Gastrocnemius medialis (tissue), 4 donors: ENCODE measurements at regions not wholly inside any gene's neighbourhood (a gene's known extent, or its start where the extent isn't known, plus 50 kb on each side); places are given as distances from the start of the nearest gene placed in this dataset.
"Not testable (repeated sequence)": the region's sequence is repeated elsewhere in the genome, so short reads cannot be mapped to it uniquely, and the experiment has no call there.

ENCODE experiments used
- ATAC-seq, 2 donors: fragments of 150-250 bp; one replicate each; pipeline ENCODE4 v1.9.1; 2016
- DNase-seq, 2 donors: peaks; one replicate each; pipeline ENCODE4 v3.0.0-alpha.2; 2019
- H3K27ac ChIP-seq, 4 donors: fragments of 200-600 bp; sonication (generic); 1 replicate in 1 of 4; 2 replicates in 3 of 4; pipeline ENCODE4 v1.5.1; 2016 to 2018; ENCODE audit warnings: mild to moderate bottlenecking in 2 of 4, moderate library complexity in 1 of 4
- H3K27me3 ChIP-seq, 3 donors: fragments of 200-600 bp; sonication (generic) in 2 of 3; 1 replicate in 1 of 3; 2 replicates in 2 of 3; pipeline versions ENCODE4 v1.5.1 to v1.6.0; 2016 to 2019; ENCODE audit warnings: mild to moderate bottlenecking in 1 of 3, moderate library complexity in 1 of 3
- H3K36me3 ChIP-seq, 2 donors: fragments of 200-600 bp; sonication (generic) in 1 of 2; one replicate each; pipeline ENCODE4 v1.5.1; 2017 to 2018
- H3K4me1 ChIP-seq, 2 donors: fragments of 200-600 bp; sonication (generic) in 1 of 2; one replicate each; pipeline ENCODE4 v1.5.1; 2016 to 2017; ENCODE audit warnings: mild to moderate bottlenecking in 2 of 2
- H3K4me3 ChIP-seq, 4 donors: fragments of 200-600 bp; sonication (generic) in 3 of 4; 1 replicate in 1 of 4; 2 replicates in 3 of 4; pipeline ENCODE4 v1.5.1; 2016 to 2019; ENCODE audit warnings: mild to moderate bottlenecking in 2 of 4
- H3K9me3 ChIP-seq, 3 donors: fragments of 200-600 bp; sonication (generic) in 2 of 3; 1 replicate in 1 of 3; 2 replicates in 2 of 3; pipeline ENCODE4 v1.5.1; 2016 to 2019
- POLR2A ChIP-seq, 2 donors: fragments of 450-650 bp; IDR thresholded peaks; one replicate each; pipeline ENCODE4 v1.6.1; 2017; ENCODE audit warnings: antibody characterized with exemption in 2 of 2, mild to moderate bottlenecking in 2 of 2, moderate library complexity in 2 of 2
- in situ Hi-C, 4 donors: fragments of 200-750 bp; cut with MboI; loops; one replicate each; pipeline versions ENCODE4 v1.15.0 to v1.8.0; 2017; ENCODE audit warnings: low sequenced_read_pairs in 4 of 4
- intact Hi-C: fragments of 100-400 bp; cut with DNase I; formaldehyde crosslinking; loops from one replicate; pipeline ENCODE4 v1.15.1; 2023; ENCODE audit warnings: low total_unique reads
- TF ChIP-seq, protein P1 (sequence below), 5 experiments: fragments of 450-650 bp in 3 of 5; fragments of 200-600 bp in 2 of 5; sonication (generic) in 2 of 5; IDR thresholded peaks in 4 of 5; conservative IDR thresholded peaks in 1 of 5; 1 replicate in 4 of 5; 2 replicates in 1 of 5; pipeline ENCODE4 v1.5.1; 2016 to 2019; ENCODE audit warnings: antibody characterized with exemption in 5 of 5, mild to moderate bottlenecking in 3 of 5, moderate library complexity in 3 of 5

DNA sequence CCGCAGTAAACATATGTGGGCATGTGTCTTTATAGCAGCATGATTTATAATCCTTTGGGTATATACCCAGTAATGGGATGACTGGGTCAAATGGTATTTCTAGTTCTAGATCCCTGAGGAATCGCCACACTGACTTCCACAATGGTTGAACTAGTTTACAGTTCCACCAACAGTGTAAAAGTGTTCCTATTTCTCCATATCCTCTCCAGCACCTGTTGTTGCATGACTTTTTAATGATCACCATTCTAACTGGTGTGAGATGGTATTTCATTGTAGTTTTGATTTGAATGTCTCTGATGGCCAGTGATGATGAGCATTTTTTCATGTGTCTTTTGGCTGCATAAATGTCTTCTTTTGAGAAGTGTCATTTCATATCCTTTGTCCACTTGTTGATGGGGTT, 238.6 kb upstream of the ZNF337 start:
- intact Hi-C loops, in situ Hi-C loops, H3K36me3 ChIP-seq, ATAC-seq, H3K27ac ChIP-seq, H3K27me3 ChIP-seq, H3K4me1 ChIP-seq, DNase-seq, H3K9me3 ChIP-seq, H3K4me3 ChIP-seq: not testable (repeated sequence)

DNA sequence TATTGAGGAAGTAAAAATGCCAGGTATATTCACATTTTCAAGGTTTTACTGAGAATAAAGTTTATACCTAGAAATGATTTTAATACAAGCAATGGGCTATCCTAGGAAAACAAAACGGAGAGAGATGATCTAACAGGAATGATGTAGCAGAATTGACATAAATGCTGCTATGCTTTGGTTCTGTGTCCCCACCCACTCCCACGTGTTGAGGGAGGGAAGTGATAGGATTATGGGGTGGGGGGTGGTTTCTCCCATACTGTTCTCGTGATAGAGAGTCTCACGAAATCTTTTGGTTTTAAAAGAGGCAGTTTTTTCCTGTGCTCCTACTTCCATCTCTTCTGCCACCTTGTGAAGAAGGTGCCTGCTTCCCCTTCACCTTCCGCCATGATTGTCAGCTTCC, 236.2 kb upstream of the ZNF337 start:
- H3K4me1 ChIP-seq, ATAC-seq, intact Hi-C loops, in situ Hi-C loops, H3K9me3 ChIP-seq, H3K27me3 ChIP-seq, H3K27ac ChIP-seq, H3K36me3 ChIP-seq, DNase-seq, H3K4me3 ChIP-seq: not testable (repeated sequence)

DNA sequence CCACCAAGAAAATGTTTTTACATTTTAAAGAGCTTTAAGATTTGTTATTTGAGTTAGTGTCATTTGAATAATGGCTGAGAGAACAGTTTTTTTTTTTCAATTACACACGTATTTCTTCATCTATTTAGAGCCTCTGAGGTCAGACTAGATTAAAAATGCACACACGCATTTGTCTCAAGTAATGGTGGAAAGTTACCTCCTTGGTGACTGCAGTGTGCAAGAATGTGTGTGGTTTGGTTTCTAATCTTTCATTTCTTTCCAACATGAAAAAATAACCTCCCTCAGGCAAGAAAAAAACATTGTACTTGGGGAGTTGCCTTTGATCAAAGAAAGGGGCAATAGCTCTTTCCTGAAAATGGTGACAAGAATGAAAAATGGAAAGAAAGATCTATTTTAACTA, 235.5 kb upstream of the ZNF337 start:
- H3K4me1 ChIP-seq, H3K9me3 ChIP-seq, H3K27ac ChIP-seq, H3K4me3 ChIP-seq, H3K27me3 ChIP-seq, DNase-seq, ATAC-seq, intact Hi-C loops, H3K36me3 ChIP-seq, in situ Hi-C loops: not testable (repeated sequence)

DNA sequence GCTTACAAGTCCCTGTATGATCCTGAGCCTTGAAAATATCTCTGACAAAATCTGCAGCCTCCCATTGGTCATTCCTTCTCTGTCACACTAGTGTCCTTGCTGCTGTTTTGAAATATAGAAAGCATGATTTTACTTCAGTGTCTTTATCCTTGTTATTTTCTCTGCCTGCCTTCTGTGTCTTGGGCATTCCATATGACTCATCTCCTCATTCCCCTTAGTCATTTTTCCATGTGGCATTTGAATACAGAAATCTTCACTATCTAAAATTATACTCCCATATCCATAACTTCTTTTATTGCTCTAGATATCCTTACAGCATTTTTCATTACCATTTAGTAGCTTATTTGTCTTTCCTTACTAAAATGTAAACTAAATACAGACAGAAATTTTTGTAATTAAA, 205.7 kb upstream of the ZNF337 start:
- H3K27me3 ChIP-seq, in situ Hi-C loops, intact Hi-C loops, H3K36me3 ChIP-seq, H3K4me3 ChIP-seq, ATAC-seq, H3K9me3 ChIP-seq, H3K27ac ChIP-seq, DNase-seq, H3K4me1 ChIP-seq: not testable (repeated sequence)

DNA sequence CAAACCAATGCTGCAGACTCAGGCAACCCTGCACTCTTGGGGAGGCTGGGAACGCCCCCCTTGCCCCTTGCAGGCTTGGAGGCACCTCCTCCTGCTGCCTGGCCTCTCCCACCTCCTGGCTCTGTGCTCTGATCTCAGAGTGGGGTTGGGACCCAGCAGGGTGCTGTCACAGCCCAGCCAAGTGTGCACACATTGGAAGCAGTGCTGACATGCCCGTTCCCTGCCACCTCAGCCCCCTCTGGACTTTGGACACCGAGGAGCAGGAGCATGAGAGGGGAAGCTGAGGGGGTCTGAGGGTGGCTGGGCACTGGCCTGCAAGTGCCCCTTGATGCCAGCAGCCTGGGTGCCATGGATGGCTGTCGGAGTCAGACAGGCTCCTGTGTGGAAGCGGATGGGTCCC, 202.0 kb upstream of the ZNF337 start:
- intact Hi-C loops, DNase-seq, H3K27me3 ChIP-seq, H3K27ac ChIP-seq, ATAC-seq, H3K4me3 ChIP-seq, in situ Hi-C loops, H3K4me1 ChIP-seq, H3K36me3 ChIP-seq, H3K9me3 ChIP-seq: not testable (repeated sequence)

DNA sequence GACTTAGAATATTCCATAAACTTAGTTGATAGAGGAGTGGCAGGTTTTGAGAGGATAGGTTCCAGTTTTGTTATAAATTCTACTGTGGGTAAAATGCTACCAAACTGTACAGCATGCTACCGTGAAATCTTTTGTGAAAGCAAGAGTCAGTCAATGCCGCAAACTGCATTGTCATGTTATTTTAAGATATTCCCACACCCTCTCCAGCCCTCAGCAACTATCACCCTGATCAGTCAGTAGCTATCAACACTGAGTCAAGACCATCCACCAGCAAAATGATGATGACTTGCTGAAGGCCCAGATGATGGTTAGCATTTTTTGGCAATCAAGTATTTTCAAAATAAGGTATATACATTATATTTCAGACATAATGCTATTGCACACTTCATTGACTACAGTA, 182.4 kb upstream of the ZNF337 start:
- H3K9me3 ChIP-seq, H3K4me3 ChIP-seq, H3K36me3 ChIP-seq, intact Hi-C loops, H3K27me3 ChIP-seq, H3K4me1 ChIP-seq, in situ Hi-C loops, ATAC-seq, H3K27ac ChIP-seq, DNase-seq: not testable (repeated sequence)

DNA sequence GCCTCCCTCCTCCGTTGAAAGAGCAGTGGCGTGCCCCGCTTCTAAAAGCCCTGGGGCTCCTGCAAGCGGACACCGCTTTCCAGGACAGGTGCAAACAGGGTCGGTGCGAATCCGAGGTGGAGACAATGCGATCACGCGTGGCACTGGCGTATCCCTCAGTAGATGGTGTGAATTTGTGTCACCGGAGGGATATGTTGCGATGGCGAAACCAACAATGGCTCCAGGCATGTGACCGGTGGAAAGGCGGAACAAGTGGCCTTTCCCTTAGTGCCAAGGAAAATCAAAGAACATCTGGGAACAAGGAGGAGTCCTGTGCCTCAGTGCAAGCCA, 172.0 kb upstream of the ZNF337 start:
- Histone ChIP-seq H3K4me3 (peak overlapping the region; percentile 51 to 89 (median 66)), H3K4me1 (peaks cover 9 to 16% of the 10 kb centered on the region in 2 donors)
- not testable (repeated sequence) for H3K9me3 ChIP-seq, H3K27ac ChIP-seq, ATAC-seq, H3K27me3 ChIP-seq, DNase-seq, H3K36me3 ChIP-seq
- in situ Hi-C loops = loop anchor here in 3 of 4 donors (25.0 kb wide), 2 partner anchors 181 to 256 kb away; partner anchors contain the start of genes ZNF337 (in 3 of the 3) and NANP (in 2 of the 3)
- intact Hi-C loops = loop anchor here (5.0 kb wide), 1 partner anchor 246 kb away; the partner anchor contains the start of gene NANP

DNA sequence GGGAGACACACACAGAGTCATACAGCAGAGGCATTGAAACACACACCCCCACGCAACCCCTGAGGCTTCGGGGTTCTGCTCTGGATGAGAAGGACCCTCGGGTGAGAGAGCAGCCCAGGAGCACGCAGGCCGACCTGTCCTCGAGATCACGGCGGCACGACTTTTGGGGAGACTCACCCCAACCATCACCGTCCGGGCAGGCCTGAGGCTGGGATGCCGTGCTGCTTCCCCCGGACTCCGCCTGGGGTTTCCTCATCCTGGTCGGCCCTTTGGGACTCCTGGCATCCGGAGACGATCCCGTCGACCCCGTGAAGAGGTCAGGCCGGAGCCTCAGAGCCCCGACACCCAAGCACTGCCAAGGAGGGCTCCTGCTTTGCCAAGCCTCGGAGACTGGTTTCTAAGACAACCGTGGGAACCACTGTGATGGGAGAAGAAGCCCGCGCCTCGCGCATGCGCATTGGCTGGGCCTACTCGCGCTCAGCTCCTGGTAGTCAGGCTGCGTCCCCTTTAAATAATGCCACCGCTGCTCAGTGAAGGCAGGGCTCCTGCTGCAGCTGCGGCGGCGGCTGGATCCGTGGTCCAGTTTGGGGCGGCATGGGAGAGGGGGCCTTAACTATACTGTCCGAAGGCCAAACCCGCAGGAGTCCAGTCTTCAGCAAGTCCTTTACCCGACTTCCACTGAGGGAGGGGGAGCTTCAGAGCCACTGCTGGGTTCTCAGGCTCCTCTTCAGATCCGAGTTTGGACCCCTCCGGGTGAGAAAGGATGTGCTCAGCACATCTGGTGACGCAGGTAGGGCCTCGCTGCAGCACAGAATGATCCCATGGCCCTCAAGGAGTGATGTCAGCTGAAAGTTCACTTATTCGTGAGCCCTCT, 171.4 kb upstream of the ZNF337 start:
- Histone ChIP-seq H3K27me3 (no peaks in the 10 kb centered on the region), H3K9me3 (no peaks in the 10 kb centered on the region), H3K27ac (no peak overlapping the region), H3K4me1 (peaks cover 11 to 20% of the 10 kb centered on the region in 2 donors), H3K36me3 (no peaks in the 10 kb centered on the region), H3K4me3 (peak overlapping the region; percentile 51 to 89 (median 66))
- TF ChIP-seq, protein P1, sequence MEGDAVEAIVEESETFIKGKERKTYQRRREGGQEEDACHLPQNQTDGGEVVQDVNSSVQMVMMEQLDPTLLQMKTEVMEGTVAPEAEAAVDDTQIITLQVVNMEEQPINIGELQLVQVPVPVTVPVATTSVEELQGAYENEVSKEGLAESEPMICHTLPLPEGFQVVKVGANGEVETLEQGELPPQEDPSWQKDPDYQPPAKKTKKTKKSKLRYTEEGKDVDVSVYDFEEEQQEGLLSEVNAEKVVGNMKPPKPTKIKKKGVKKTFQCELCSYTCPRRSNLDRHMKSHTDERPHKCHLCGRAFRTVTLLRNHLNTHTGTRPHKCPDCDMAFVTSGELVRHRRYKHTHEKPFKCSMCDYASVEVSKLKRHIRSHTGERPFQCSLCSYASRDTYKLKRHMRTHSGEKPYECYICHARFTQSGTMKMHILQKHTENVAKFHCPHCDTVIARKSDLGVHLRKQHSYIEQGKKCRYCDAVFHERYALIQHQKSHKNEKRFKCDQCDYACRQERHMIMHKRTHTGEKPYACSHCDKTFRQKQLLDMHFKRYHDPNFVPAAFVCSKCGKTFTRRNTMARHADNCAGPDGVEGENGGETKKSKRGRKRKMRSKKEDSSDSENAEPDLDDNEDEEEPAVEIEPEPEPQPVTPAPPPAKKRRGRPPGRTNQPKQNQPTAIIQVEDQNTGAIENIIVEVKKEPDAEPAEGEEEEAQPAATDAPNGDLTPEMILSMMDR (IDR thresholded peaks at IDR 0.05 in 4 of 5, conservative IDR thresholded peaks at IDR 0.05 in 1 of 5) = no peak
- no peak for TF ChIP-seq POLR2A (IDR thresholded peaks at IDR 0.05)
- ATAC-seq (peak; percentile 80 to 86), DNase-seq (peak; percentile 50 to 74)
- in situ Hi-C loops = loop anchor here in 3 of 4 donors (25.0 kb wide), 2 partner anchors 181 to 256 kb away; partner anchors contain the start of genes ZNF337 (in 3 of the 3) and NANP (in 2 of the 3)
- intact Hi-C loops = loop anchor here (5.0 kb wide), 1 partner anchor 246 kb away; the partner anchor contains the start of gene NANP

DNA sequence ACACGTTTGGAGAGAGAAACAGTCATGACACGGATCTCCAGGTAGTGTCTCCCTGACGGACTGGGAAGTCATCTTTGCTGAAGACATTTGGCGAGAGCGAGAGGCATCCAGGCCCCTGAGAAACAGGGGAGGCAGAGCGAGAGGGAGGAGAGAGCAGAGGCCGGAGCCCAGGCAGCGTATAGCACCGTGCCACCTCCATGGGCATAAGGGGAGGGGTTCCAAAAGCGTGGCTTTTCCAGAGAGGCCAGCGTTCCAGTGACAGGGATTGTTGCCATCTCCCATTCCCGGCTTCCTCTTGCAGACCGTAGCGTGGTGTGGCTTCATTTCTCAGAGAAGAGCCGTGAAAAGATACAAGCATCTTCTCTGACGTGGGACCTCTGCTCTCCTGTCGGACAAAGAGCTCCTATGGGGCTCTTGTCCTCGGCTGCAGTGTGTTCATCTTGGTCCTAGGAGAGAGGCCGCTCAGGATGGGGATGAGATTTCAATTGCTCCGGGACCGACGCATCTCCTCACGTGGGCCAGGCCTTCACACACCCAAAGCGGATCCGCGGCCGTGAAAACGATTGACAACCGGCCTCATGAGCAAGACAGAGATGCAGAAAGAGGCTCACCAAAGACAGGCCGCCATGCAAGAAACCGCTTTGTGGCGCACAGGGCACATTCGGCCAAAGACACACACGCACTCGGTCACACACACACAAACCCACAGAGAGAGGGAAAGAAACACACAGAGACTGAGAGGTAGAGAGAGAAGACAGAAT, 170.5 kb upstream of the ZNF337 start:
- not testable (repeated sequence) for H3K27ac ChIP-seq
- in situ Hi-C loops = loop anchor here in 3 of 4 donors (25.0 kb wide), 2 partner anchors 180 to 255 kb away; partner anchors contain the start of genes ZNF337 (in 3 of the 3) and NANP (in 2 of the 3)

More for the DNA sequence above, 170.5 kb upstream of the ZNF337 start:
- intact Hi-C loops = loop anchor here (5.0 kb wide), 1 partner anchor 245 kb away; the partner anchor contains the start of gene NANP
- H3K27me3 ChIP-seq, H3K9me3 ChIP-seq, H3K4me3 ChIP-seq, ATAC-seq, H3K36me3 ChIP-seq: not testable (repeated sequence)
- peaks cover 15 to 29% of the 10 kb centered on the region in 2 donors for H3K4me1 ChIP-seq
- DNase-seq = peak in 1 of 2 donors; percentile 8
